CD14-positive monocyte (primary cell): ENCODE measurements at regions not wholly inside any gene's neighbourhood (a gene's known extent, or its start where the extent isn't known, plus 50 kb on each side); places are given as distances from the start of the nearest gene placed in this dataset.

Experiments used
- DNase-seq, 3 donors: peaks; one replicate each; pipeline ENCODE4 v3.0.0-alpha.2; 2011 to 2022
- H2AFZ ChIP-seq: 2 replicates; pipeline ENCODE4 v1.6.0; 2012; ENCODE audit warnings: mild to moderate bottlenecking, low read depth, low read length, inconsistent platforms; ENCODE audit not compliant: insufficient read depth, poor library complexity, severe bottlenecking
- H3K27ac ChIP-seq, 2 donors: 1 replicate in 1 of 2; 2 replicates in 1 of 2; pipeline ENCODE4 v1.5.1; 2012 to 2013; ENCODE audit warnings: low read length in 2 of 2, control low read depth in 1 of 2, inconsistent platforms in 1 of 2, low read depth in 1 of 2, mild to moderate bottlenecking in 1 of 2
- H3K27me3 ChIP-seq, 2 donors: one replicate each; pipeline versions ENCODE4 v1.6.0 to v1.6.1; 2011 to 2013; ENCODE audit warnings: low read length in 2 of 2; ENCODE audit not compliant: control insufficient read depth in 2 of 2, insufficient read depth in 2 of 2
- H3K36me3 ChIP-seq, 2 donors: replicated peaks in 1 of 2; 1 replicate in 1 of 2; 2 replicates in 1 of 2; pipeline versions ENCODE4 v1.5.1 to v1.6.1; 2012 to 2013; ENCODE audit warnings: low read length in 2 of 2, control low read depth in 1 of 2, inconsistent platforms in 1 of 2, mild to moderate bottlenecking in 1 of 2; ENCODE audit not compliant: insufficient read depth in 2 of 2, control insufficient read depth in 1 of 2
- H3K4me1 ChIP-seq, 2 donors: 1 replicate in 1 of 2; 2 replicates in 1 of 2; pipeline versions ENCODE4 v1.5.1 to v1.6.1; 2012 to 2013; ENCODE audit warnings: low read length in 2 of 2, control low read depth in 1 of 2, inconsistent platforms in 1 of 2, mild to moderate bottlenecking in 1 of 2, moderate library complexity in 1 of 2; ENCODE audit not compliant: insufficient read depth in 2 of 2, control insufficient read depth in 1 of 2
- H3K4me2 ChIP-seq: replicated peaks from 2 replicates; pipeline ENCODE3; 2012; ENCODE audit warnings: low read length, moderate library complexity, mild to moderate bottlenecking; ENCODE audit not compliant: poor library complexity, severe bottlenecking; ENCODE audit errors: extremely low read depth
- H3K4me3 ChIP-seq, 3 experiments: fragments of 200-600 bp in 1 of 3; sonication (generic) in 1 of 3; replicated peaks in 1 of 3; 1 replicate in 2 of 3; 2 replicates in 1 of 3; pipeline ENCODE4 v1.5.1; 2011 to 2013; ENCODE audit warnings: low read length in 3 of 3, mild to moderate bottlenecking in 3 of 3, control low read depth in 2 of 3, low read depth in 2 of 3, inconsistent platforms in 1 of 3, moderate library complexity in 1 of 3
- H3K79me2 ChIP-seq: 2 replicates; pipeline ENCODE4 v1.6.0; 2012; ENCODE audit warnings: mild to moderate bottlenecking, control low read depth, inconsistent platforms, low read length, moderate library complexity; ENCODE audit not compliant: insufficient read depth
- H3K9ac ChIP-seq: 2 replicates; pipeline ENCODE4 v1.6.0; 2017; ENCODE audit warnings: low read length, mild to moderate bottlenecking; ENCODE audit not compliant: insufficient read depth, poor library complexity, severe bottlenecking
- H3K9me3 ChIP-seq, 2 donors: replicated peaks in 1 of 2; 1 replicate in 1 of 2; 2 replicates in 1 of 2; pipeline versions ENCODE4 v1.5.1 to v1.6.1; 2012 to 2013; ENCODE audit warnings: low read length in 2 of 2, control low read depth in 1 of 2; ENCODE audit not compliant: control insufficient read depth in 1 of 2, insufficient read depth in 1 of 2
- H4K20me1 ChIP-seq: 2 replicates; pipeline ENCODE4 v1.6.0; 2012; ENCODE audit warnings: mild to moderate bottlenecking, low read length, control low read depth, moderate library complexity; ENCODE audit not compliant: insufficient read depth
- H3K27ac Mint-ChIP-seq, 7 donors: one replicate each; pipeline ENCODE4 v1.8.0; 2020; ENCODE audit warnings: mild to moderate bottlenecking in 7 of 7, mixed read lengths in 7 of 7, moderate library complexity in 6 of 7, inconsistent platforms in 2 of 7
- H3K27me3 Mint-ChIP-seq, 3 donors: one replicate each; pipeline ENCODE4 v1.8.0; 2021 to 2022; ENCODE audit warnings: low read depth in 3 of 3, mild to moderate bottlenecking in 3 of 3, mixed read lengths in 3 of 3, moderate library complexity in 3 of 3, inconsistent platforms in 1 of 3
- H3K36me3 Mint-ChIP-seq, 2 donors: one replicate each; pipeline ENCODE4 v1.8.0; 2020; ENCODE audit warnings: mixed read lengths in 2 of 2, inconsistent platforms in 1 of 2, mild to moderate bottlenecking in 1 of 2
- H3K4me1 Mint-ChIP-seq: one replicate; pipeline ENCODE4 v1.8.0; 2020; ENCODE audit warnings: mild to moderate bottlenecking, mixed read lengths
- H3K4me3 Mint-ChIP-seq, 2 donors: one replicate each; pipeline ENCODE4 v1.8.0; 2020; ENCODE audit warnings: mild to moderate bottlenecking in 2 of 2, mixed read lengths in 2 of 2, moderate library complexity in 1 of 2
- H3K9me3 Mint-ChIP-seq, 7 donors: one replicate each; pipeline ENCODE4 v1.8.0; 2020 to 2022; ENCODE audit warnings: mixed read lengths in 7 of 7, mild to moderate bottlenecking in 6 of 7, moderate library complexity in 6 of 7, inconsistent platforms in 2 of 7
- CTCF ChIP-seq: fragments of 200-600 bp; IDR thresholded peaks from one replicate; pipeline ENCODE4 v1.8.0; 2022; ENCODE audit warnings: antibody characterized with exemption, mild to moderate bottlenecking
- WGBS: methylation state at CpG from one replicate; pipeline ENCODE4 v1.1.5; 2013; ENCODE audit warnings: missing lambda C conversion rate; ENCODE audit not compliant: insufficient coverage; 5-methylcytosine and 5-hydroxymethylcytosine counted together
- intact Hi-C, 2 donors: fragments of 100-400 bp; cut with micrococcal nuclease; formaldehyde crosslinking; loops; one replicate each; pipeline versions ENCODE4 v1.15.0 to v1.15.1; 2023

- H3K4me1 ChIP-seq = no peaks in the 10 kb centered on the region
- DNase-seq = no peak
- intact Hi-C loops = no loop called here
- no peaks in the 10 kb centered on the region for H3K36me3 Mint-ChIP-seq
- H4K20me1 ChIP-seq = no peaks in the 10 kb centered on the region
- no peak overlapping the region for H2AFZ ChIP-seq
- no peak overlapping the region for H3K9ac ChIP-seq
- no peaks in the 10 kb centered on the region for H3K4me1 Mint-ChIP-seq
- no peaks in the 10 kb centered on the region for H3K79me2 ChIP-seq
- no peak overlapping the region for H3K4me3 ChIP-seq
- WGBS = 93% methylated on average over 1 of the region's 1 CpG
- no peaks in the 10 kb centered on the region for H3K27me3 Mint-ChIP-seq
- H3K9me3 Mint-ChIP-seq = peaks cover 0 to 9% (median 5%) of the 10 kb centered on the region in 7 donors
- peak overlapping the region in 1 of 7 donors; percentile 6 for H3K27ac Mint-ChIP-seq
- no peak overlapping the region for H3K4me3 Mint-ChIP-seq
- H3K9me3 ChIP-seq = peaks cover 0 to 1% of the 10 kb centered on the region in 2 donors
- no peak overlapping the region for H3K4me2 ChIP-seq
- no peak overlapping the region for H3K27ac ChIP-seq
- no peaks in the 10 kb centered on the region for H3K27me3 ChIP-seq
- TF ChIP-seq CTCF = no peak
- no peaks in the 10 kb centered on the region for H3K36me3 ChIP-seq
Observed at GRCh38 chr2:114175507-114175906, 266.9 kb upstream of the DPP10 start.

- H3K27ac ChIP-seq = no peak overlapping the region
- no peaks in the 10 kb centered on the region for H3K27me3 ChIP-seq
- H3K36me3 ChIP-seq = no peaks in the 10 kb centered on the region
- Mint-ChIP-seq H3K9me3 (peaks cover 0 to 7% (median 1%) of the 10 kb centered on the region in 7 donors), H3K27ac (no peak overlapping the region), H3K4me3 (no peak overlapping the region), H3K27me3 (peaks cover 0 to 3% (median 2%) of the 10 kb centered on the region in 3 donors), H3K36me3 (no peaks in the 10 kb centered on the region), H3K4me1 (no peaks in the 10 kb centered on the region)
- H3K9ac ChIP-seq = no peak overlapping the region
- no peaks in the 10 kb centered on the region for H3K79me2 ChIP-seq
- no peaks in the 10 kb centered on the region for H3K4me1 ChIP-seq
- peaks cover 0 to 11% of the 10 kb centered on the region in 2 donors for H3K9me3 ChIP-seq
- no peak overlapping the region for H3K4me2 ChIP-seq
- no peak for TF ChIP-seq CTCF
- no peak overlapping the region for H3K4me3 ChIP-seq
- DNase-seq = no peak
- H2AFZ ChIP-seq = no peak overlapping the region
- intact Hi-C loops = no loop called here
- no CpG with 5 or more reads among the region's 2 CpGs for WGBS
- no peaks in the 10 kb centered on the region for H4K20me1 ChIP-seq
Observed at GRCh38 chr2:114185501-114185900, 256.9 kb upstream of the DPP10 start.
